Gastroesophageal sphincter (tissue), 3 donors: ENCODE measurements at regions not wholly inside any gene's neighbourhood (a gene's known extent, or its start where the extent isn't known, plus 50 kb on each side); places are given as distances from the start of the nearest gene placed in this dataset.

Experiments used
- EP300 ChIP-seq: sonication (generic); formaldehyde crosslinking; IDR thresholded peaks from one replicate; pipeline ENCODE4 v1.6.1; 2017; ENCODE audit warnings: antibody characterized with exemption, mild to moderate bottlenecking
- POLR2A ChIP-seq, 2 donors: fragments of 450-650 bp; IDR thresholded peaks; one replicate each; pipeline ENCODE4 v1.6.1; 2017; ENCODE audit warnings: antibody characterized with exemption in 2 of 2, mild to moderate bottlenecking in 2 of 2, moderate library complexity in 1 of 2
- POLR2AphosphoS5 ChIP-seq: sonication (generic); formaldehyde crosslinking; IDR thresholded peaks from one replicate; pipeline ENCODE4 v1.6.1; 2017; ENCODE audit warnings: antibody characterized with exemption
- TF ChIP-seq, protein P1 (sequence below), 4 experiments: fragments of 200-600 bp in 2 of 4; fragments of 450-650 bp in 2 of 4; sonication (generic) in 1 of 4; IDR thresholded peaks; one replicate each; pipeline ENCODE4 v1.5.1; 2017 to 2019; ENCODE audit warnings: antibody characterized with exemption in 4 of 4, mild to moderate bottlenecking in 2 of 4, moderate library complexity in 2 of 4

DNA sequence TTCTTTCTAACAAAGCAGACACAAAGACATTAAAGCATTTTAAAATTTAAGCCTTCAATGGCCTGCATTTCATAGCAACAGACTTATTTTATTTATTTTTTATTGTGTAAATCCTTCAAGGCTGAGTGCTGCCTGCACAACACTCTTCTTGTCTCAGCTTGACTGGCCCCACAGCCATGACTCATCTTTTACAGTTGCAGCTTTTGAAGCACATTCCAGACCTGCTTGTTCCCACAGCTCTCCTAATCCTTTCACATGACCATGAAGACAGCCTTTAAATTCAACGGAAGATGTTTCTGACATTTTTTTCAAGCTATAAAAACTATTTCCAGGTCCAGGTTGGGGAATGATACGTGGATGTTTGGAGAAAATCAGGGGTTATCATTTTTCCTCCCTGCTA lies 276.9 kb upstream of the TACR3 start:
- TF ChIP-seq POLR2A (IDR thresholded peaks at IDR 0.05) (no peak), EP300 (no peak), POLR2AphosphoS5 (no peak)
- TF ChIP-seq, protein P1, sequence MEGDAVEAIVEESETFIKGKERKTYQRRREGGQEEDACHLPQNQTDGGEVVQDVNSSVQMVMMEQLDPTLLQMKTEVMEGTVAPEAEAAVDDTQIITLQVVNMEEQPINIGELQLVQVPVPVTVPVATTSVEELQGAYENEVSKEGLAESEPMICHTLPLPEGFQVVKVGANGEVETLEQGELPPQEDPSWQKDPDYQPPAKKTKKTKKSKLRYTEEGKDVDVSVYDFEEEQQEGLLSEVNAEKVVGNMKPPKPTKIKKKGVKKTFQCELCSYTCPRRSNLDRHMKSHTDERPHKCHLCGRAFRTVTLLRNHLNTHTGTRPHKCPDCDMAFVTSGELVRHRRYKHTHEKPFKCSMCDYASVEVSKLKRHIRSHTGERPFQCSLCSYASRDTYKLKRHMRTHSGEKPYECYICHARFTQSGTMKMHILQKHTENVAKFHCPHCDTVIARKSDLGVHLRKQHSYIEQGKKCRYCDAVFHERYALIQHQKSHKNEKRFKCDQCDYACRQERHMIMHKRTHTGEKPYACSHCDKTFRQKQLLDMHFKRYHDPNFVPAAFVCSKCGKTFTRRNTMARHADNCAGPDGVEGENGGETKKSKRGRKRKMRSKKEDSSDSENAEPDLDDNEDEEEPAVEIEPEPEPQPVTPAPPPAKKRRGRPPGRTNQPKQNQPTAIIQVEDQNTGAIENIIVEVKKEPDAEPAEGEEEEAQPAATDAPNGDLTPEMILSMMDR (IDR thresholded peaks at IDR 0.05) = no peak
